GM18519 (cell line): ENCODE measurements at regions not wholly inside any gene's neighbourhood (a gene's known extent, or its start where the extent isn't known, plus 50 kb on each side); places are given as distances from the start of the nearest gene placed in this dataset.
"Not testable (repeated sequence)": the region's sequence is repeated elsewhere in the genome, so short reads cannot be mapped to it uniquely, and the experiment has no call there.

Experiments used
- ATAC-seq: cut with Tn5 transposase; IDR thresholded peaks from one replicate; pipeline ENCODE4 v1.9.1; 2021; ENCODE audit warnings: mild to moderate bottlenecking, moderate library complexity; ENCODE audit not compliant: unreplicated experiment, low FRiP score

DNA sequence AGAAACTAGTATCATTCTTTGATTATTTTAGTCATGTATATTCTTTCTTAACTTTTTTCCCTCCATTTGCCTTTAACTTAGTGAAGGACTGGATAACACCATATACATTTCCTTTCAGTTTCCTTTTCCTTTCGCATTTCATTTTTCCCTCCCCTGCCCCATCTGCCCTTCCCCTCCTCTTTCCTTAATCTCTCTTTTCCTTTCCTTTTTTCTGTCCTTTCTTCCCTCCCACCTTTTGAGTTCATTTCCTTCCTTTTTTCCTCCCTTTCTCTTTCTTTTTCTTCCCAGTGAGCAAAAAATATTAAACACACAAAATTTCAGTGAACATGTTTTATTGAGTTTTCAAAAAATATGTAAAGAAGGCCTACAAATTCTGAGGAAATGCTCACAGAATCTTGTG lies 373.3 kb downstream of the SRGAP2C start:
- not testable (repeated sequence) for ATAC-seq

- ATAC-seq: no peak
These were observed 373.7 kb downstream of the SRGAP2C start for GRCh38 chr1:121558514-121558913.

- no peak for ATAC-seq
These were observed 381.6 kb downstream of the SRGAP2C start for GRCh38 chr1:121566346-121566745.

DNA sequence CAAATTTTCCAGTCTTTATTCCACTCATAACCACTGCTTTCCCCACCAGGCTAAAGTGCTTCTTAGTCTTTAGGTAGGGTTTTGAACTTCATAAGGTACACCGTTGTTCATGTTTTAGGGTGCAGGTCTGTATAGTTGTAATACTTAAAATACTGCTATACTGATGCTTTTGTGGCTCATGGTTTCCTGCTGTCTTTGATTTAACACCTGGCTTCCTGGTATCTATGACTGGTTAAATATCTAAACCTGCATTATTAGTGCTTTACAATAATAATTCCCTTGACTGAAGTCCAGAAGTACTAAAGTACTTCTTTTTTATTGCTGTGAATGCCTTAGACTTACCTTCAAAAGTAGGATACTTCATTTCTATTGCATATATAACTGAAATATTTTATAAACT lies 384.7 kb downstream of the SRGAP2C start:
- no peak for ATAC-seq

GRCh38 chr1:121573881-121574504 lies 389.2 kb downstream of the SRGAP2C start:
- ATAC-seq: not testable (repeated sequence)

DNA sequence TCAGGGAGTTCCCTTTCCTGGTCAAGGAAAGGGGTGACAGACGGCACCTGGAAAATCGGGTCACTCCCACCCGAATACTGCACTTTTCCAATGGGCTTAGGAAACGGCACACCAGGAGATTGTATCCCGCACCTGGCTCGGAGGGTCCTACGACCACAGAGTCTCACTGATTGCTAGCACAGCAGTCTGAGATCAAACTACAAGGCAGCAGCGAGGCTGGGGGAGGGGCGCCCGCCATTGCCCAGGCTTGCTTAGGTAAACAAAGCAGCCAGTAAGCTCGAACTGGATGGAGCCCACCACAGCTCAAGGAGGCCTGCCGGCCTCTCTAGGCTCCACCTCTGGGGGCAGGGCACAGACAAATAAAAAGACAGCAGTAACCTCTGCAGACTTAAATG lies 389.7 kb downstream of the SRGAP2C start:
- not testable (repeated sequence) for ATAC-seq

- not testable (repeated sequence) for ATAC-seq
These were observed 398.1 kb downstream of the SRGAP2C start for GRCh38 chr1:121582898-121583297.

DNA sequence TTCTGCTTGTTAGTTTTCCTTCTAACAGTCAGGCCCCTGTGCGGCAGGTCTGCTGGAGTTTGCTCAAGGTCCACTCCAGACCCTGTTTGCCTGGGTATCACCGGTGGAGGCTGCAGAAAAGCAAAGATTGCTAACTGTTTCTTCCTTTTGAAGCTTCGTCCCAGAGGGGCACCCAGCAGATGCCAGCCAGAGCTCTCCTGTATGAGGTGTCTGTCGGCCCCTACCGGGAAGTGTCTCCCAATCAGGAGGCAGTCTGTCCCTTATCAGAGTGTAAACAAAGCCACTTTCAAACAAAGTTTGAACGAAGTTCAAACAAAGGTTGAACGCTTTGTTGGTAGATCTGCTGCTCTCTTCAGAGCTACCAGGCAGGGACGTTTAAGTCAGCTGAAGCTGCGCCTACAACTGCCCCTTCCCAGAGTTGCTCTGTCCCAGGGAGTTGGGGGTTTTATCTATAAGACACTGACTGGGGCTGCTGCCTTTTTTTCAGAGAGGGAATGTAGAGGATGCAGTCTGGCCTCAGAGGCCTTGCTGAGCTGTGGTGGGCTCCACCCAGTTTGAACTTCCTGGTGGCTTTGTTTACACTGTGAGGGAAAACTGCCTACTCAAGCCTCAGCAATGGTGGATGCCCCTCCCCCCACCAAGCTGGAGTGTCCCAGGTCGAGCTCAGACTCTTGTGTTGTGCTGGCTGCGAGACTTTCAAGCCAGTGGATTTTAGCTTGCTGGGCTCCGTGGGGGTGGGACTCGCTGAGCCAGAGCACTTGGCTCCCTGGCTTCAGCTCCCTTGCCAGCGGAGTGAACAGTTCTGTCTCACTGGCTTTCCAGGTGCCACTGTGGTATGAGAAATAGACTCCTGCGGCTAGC lies 401.8 kb downstream of the SRGAP2C start:
- ATAC-seq: no peak

DNA sequence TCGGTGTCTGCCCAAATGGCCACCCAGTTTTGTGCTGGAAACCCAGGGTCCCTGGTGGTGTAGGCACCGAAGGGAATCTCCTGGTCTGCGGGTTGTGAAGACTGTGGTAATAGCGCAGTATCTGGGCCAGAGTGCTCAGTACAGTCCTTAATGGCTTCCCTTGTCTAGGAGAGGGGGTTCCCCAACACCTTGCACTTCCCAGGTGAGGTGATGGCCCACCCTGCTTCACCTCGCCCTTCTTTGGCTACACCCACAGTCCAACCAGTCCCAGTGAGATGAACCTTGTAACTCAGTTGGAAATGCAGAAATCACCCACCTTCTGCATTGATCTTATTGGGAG lies 402.4 kb downstream of the SRGAP2C start:
- no peak for ATAC-seq

DNA sequence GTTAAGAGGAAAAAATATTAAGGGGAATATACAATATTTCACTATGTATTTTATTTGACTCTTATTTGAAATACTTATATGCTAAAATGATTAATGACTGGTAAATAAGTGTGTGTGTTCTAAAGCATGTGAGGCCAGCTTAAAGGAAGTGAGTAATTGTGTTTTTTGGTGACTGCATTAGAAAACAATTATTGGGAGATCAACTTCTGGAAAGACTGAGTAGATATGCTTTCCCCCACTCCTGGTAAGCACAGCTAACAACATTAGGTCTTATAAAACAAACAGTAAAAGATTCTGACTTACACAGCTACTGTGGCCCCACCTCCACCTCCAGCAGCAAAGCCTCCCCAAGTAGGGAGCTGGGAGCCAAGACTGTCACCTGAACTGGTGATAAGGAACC lies 403.0 kb downstream of the SRGAP2C start:
- ATAC-seq: no peak

GRCh38 chr1:121594096-121594495 lies 409.3 kb downstream of the SRGAP2C start:
- ATAC-seq: no peak

DNA sequence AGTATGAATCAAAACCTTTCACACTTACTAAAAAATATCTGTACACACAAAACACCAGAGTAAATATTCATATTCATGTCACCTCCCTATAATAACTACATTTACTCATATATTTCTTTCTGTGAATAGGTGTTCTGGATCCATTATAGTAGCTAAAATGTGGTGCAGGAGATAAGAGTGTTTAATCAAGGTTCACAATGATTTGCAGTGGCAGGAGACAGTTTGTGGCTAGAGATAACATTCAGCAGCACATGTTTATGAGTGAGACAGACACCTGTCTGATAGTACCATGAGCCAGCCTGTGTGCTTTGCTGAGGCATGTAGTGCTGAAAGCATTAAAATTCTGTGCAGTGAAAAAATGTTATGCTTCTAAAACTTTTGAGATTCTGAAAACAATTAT lies 410.3 kb downstream of the SRGAP2C start:
- no peak for ATAC-seq

- not testable (repeated sequence) for ATAC-seq
These were observed 420.2 kb downstream of the SRGAP2C start for GRCh38 chr1:121604843-121605444.

DNA sequence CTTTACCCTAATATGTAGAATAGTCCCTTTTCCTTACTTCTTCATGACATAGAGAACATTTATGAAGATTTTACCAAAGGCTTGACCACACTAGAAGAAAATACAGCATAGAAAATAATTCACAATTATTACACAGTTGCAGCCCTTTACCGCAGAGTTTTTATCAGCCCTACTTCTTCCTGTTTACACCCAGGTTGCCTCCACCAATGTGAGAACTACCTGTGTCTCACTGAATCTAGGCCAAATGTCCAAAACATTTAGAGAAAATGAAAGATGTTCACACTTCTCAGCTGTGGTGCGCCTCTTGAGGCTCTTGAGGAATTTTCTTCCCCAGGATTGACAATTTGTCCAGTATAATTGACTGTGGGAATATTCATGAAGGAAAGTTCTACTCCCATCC lies 422.7 kb downstream of the SRGAP2C start:
- ATAC-seq: not testable (repeated sequence)
